DOHH2 (cell line): ENCODE measurements at regions not wholly inside any gene's neighbourhood (a gene's known extent, or its start where the extent isn't known, plus 50 kb on each side); places are given as distances from the start of the nearest gene placed in this dataset.

Experiments used
- H3F3A ChIP-seq: fragments of 200-600 bp; sonication (generic), shearing (Covaris generic); 2 replicates; pipeline ENCODE4 v1.6.0; 2016; ENCODE audit warnings: antibody characterized with exemption, mild to moderate bottlenecking; ENCODE audit not compliant: control insufficient read depth, insufficient read depth
- H3K27ac ChIP-seq: fragments of 200-600 bp; sonication (generic); 2 replicates; pipeline ENCODE4 v1.5.1; 2014; ENCODE audit warnings: low read depth, mild to moderate bottlenecking, low read length, moderate library complexity
- H3K27me3 ChIP-seq: fragments of 200-600 bp; sonication (generic); 2 replicates; pipeline ENCODE4 v1.6.1; 2014; ENCODE audit warnings: mild to moderate bottlenecking, low read length, mixed read lengths; ENCODE audit not compliant: control insufficient read depth
- H3K36me3 ChIP-seq: fragments of 200-600 bp; sonication (generic); 2 replicates; pipeline ENCODE4 v1.6.1; 2014; ENCODE audit warnings: mild to moderate bottlenecking, low read length, moderate library complexity, mixed read lengths; ENCODE audit not compliant: control insufficient read depth
- H3K4me1 ChIP-seq: fragments of 200-600 bp; sonication (generic); 2 replicates; pipeline ENCODE4 v1.6.1; 2014; ENCODE audit warnings: mild to moderate bottlenecking, low read length, mixed read lengths; ENCODE audit not compliant: control insufficient read depth
- H3K4me2 ChIP-seq: fragments of 200-600 bp; sonication (generic); 2 replicates; pipeline ENCODE4 v1.6.0; 2014; ENCODE audit warnings: mild to moderate bottlenecking, low read length, moderate library complexity
- H3K4me3 ChIP-seq: fragments of 200-600 bp; sonication (generic); 2 replicates; pipeline ENCODE4 v1.5.1; 2014; ENCODE audit warnings: mild to moderate bottlenecking, low read length, mixed read lengths
- H3K79me2 ChIP-seq: fragments of 200-600 bp; sonication (generic); 2 replicates; pipeline ENCODE4 v1.6.1; 2014; ENCODE audit warnings: mild to moderate bottlenecking, low read length, mixed read lengths; ENCODE audit not compliant: control insufficient read depth
- H3K9me2 ChIP-seq: fragments of 200-600 bp; sonication (generic); replicated peaks from 2 replicates; pipeline ENCODE4 v1.6.1; 2014; ENCODE audit warnings: mild to moderate bottlenecking, low read length, mixed read lengths; ENCODE audit not compliant: control insufficient read depth
- H3K9me3 ChIP-seq: fragments of 200-600 bp; sonication (generic); 2 replicates; pipeline ENCODE4 v1.6.1; 2014; ENCODE audit warnings: antibody characterized with exemption, low read length, mixed read lengths; ENCODE audit not compliant: control insufficient read depth, insufficient read depth
- H4K20me1 ChIP-seq: fragments of 200-600 bp; sonication (generic); 2 replicates; pipeline ENCODE4 v1.6.0; 2014; ENCODE audit warnings: low read depth, mild to moderate bottlenecking, antibody characterized with exemption, low read length, moderate library complexity; ENCODE audit not compliant: control insufficient read depth, insufficient read depth
- EZH2phosphoT487 ChIP-seq: fragments of 200-600 bp; sonication (generic); IDR thresholded peaks from 2 replicates; pipeline ENCODE4 v1.6.1; 2017; ENCODE audit warnings: borderline replicate concordance, mild to moderate bottlenecking, antibody characterized with exemption, low read length, moderate library complexity, mixed read lengths
- TF ChIP-seq, protein P1 (sequence below): fragments of 200-600 bp; sonication (generic); IDR thresholded peaks from one replicate; pipeline ENCODE4 v1.5.1; 2014; ENCODE audit warnings: antibody characterized with exemption, mild to moderate bottlenecking, low read depth, low read length; ENCODE audit not compliant: poor library complexity, severe bottlenecking

DNA sequence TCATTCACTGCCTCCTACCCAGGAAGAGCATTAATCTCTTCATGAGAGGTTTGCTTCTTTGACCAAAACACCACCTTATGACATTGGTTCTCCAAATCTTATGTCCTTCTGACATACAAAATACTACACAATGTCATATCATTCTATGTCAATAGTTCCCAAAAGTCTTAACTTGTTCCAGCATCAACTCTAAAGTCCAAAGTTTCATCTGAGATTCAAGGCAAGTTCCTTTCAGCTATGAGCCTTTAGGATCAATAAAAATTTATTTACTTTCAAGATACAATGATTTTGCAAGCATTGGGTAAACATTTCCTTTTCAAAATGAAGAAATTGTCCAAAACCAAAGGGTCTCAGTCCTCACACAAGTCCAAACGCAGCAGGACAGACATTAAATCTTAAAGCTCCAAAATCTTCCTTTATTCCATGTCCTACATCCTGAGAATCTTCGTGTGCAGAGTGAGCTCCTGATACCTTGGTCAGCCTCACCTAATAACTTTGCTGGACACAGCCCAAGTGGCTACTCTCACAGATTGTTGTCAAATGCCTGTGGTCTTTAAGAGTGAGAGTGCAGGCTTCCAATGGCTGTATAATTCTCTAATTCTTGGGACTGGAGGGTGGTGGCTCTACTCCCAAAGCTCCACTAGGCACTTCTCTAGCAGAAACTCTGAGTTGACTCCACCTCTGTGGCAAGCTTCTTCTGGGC, 1668.2 kb downstream of the HACE1 start:
- no peak for TF ChIP-seq EZH2phosphoT487
- TF ChIP-seq, protein P1, sequence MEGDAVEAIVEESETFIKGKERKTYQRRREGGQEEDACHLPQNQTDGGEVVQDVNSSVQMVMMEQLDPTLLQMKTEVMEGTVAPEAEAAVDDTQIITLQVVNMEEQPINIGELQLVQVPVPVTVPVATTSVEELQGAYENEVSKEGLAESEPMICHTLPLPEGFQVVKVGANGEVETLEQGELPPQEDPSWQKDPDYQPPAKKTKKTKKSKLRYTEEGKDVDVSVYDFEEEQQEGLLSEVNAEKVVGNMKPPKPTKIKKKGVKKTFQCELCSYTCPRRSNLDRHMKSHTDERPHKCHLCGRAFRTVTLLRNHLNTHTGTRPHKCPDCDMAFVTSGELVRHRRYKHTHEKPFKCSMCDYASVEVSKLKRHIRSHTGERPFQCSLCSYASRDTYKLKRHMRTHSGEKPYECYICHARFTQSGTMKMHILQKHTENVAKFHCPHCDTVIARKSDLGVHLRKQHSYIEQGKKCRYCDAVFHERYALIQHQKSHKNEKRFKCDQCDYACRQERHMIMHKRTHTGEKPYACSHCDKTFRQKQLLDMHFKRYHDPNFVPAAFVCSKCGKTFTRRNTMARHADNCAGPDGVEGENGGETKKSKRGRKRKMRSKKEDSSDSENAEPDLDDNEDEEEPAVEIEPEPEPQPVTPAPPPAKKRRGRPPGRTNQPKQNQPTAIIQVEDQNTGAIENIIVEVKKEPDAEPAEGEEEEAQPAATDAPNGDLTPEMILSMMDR: no peak

DNA sequence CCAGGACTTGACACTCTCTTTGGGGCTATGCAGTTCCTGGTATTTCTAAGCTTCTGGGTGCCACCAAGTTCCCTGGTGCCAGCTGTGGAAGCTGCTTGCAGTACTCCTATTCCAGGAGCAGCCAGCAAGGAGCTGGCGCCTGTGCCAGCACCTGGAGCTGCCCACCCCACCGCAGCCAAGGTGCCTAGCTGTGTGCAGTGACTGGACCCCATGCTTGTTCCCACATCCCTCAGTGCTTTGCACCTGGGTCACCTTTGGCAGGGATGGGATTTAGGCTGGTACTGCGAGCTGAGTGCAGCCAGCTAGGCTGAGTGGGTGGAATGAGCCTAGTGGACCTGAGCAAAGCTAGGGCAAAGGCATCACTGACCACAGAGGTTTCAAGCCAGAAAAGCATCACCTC, 1674.9 kb downstream of the HACE1 start:
- no peak overlapping the region for H3K4me2 ChIP-seq
- no peaks in the 10 kb centered on the region for H3K9me2 ChIP-seq
- no peaks in the 10 kb centered on the region for H3K79me2 ChIP-seq
- TF ChIP-seq EZH2phosphoT487: no peak
- TF ChIP-seq, protein P1: no peak
- no peaks in the 10 kb centered on the region for H3K4me1 ChIP-seq
- H3K9me3 ChIP-seq: no peaks in the 10 kb centered on the region
- H4K20me1 ChIP-seq: no peaks in the 10 kb centered on the region
- no peak overlapping the region for H3K4me3 ChIP-seq
- H3K27ac ChIP-seq: no peak overlapping the region
- H3K27me3 ChIP-seq: no peaks in the 10 kb centered on the region
- H3K36me3 ChIP-seq: no peaks in the 10 kb centered on the region
- no peaks in the 10 kb centered on the region for H3F3A ChIP-seq

More for the DNA sequence above, 1668.2 kb downstream of the HACE1 start:
- no peaks in the 10 kb centered on the region for H3K79me2 ChIP-seq
- H3K4me2 ChIP-seq: no peak overlapping the region
- H3K36me3 ChIP-seq: no peaks in the 10 kb centered on the region
- H3K9me2 ChIP-seq: no peaks in the 10 kb centered on the region
- no peak overlapping the region for H3K27ac ChIP-seq
- H3K27me3 ChIP-seq: no peaks in the 10 kb centered on the region
- H3K4me1 ChIP-seq: no peaks in the 10 kb centered on the region
- H3F3A ChIP-seq: no peaks in the 10 kb centered on the region
- H4K20me1 ChIP-seq: no peaks in the 10 kb centered on the region
- no peaks in the 10 kb centered on the region for H3K9me3 ChIP-seq
- H3K4me3 ChIP-seq: no peak overlapping the region

DNA sequence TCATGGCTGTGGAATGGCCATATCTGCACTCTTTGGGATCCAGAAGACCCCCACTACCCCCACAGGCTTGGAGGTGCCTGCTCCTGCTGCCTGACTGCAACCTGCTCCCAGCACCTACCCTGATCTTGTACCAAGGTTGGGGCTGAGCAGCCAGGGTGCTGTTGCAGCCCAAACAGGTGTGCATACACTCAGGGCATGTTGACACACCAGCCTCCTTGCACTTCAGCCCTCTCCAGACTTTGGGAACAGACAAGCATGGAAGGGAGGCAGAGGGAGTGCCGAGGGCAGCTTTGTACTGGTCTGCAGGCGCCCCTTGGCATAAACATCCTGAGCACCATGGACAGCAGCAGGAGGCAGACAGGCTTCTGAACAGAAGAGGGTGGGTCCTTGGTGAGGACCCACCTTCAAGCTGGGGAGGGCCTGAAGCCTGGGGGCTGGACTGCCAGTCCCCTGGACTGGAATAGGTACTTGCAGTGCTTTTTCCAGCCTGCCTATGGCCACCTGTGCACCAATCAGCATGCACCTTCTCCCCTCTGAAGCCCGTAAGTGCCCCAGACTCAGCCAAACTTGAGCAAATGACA, 1675.8 kb downstream of the HACE1 start:
- TF ChIP-seq EZH2phosphoT487: no peak
- TF ChIP-seq, protein P1: no peak
- Histone ChIP-seq H3K4me1 (no peaks in the 10 kb centered on the region), H3K9me3 (no peaks in the 10 kb centered on the region), H3K27ac (no peak overlapping the region), H3K4me3 (no peak overlapping the region), H3K4me2 (no peak overlapping the region), H4K20me1 (no peaks in the 10 kb centered on the region), H3F3A (no peaks in the 10 kb centered on the region), H3K79me2 (no peaks in the 10 kb centered on the region), H3K36me3 (no peaks in the 10 kb centered on the region), H3K9me2 (no peaks in the 10 kb centered on the region), H3K27me3 (no peaks in the 10 kb centered on the region)
